ENCODE measurements at regions not wholly inside any gene's neighbourhood (a gene's known extent, or its start where the extent isn't known, plus 50 kb on each side); places are given as distances from the start of the nearest gene placed in this dataset.

DNA sequence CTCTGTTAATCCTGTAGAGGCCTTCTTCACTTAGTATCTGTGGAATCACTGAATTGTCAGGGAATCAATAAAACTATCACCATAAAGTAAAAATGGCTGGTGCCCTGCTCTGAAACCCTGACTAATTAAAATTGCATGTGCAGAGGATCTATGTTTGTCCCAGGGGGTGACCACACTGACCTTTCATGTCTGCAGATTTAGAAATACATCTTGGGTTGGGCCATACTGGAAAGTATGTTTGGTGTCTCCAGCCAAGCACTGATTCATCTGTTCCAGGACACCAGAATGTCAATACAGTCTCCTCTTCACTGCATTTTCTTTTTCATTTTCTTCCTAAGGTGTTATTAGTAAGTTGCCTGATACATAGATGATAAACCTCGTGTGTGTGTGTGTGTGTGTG, 490.9 kb upstream of the INTU start:
- H3K27me3 ChIP-seq (replicated peaks in 1 of 4; ENCODE audit: control extremely low read depth in 1 of 4, control insufficient read depth in 3 of 4, insufficient read depth in 4 of 4, low read length in 3 of 4): no peaks in the 10 kb centered on the region
- intact Hi-C loops (cut with micrococcal nuclease): no loop called here
- no peak overlapping the region for H2AFZ ChIP-seq (ENCODE audit: insufficient read depth, low read depth, low read length, poor library complexity, severe bottlenecking)
- no peak for TF ChIP-seq CTCF (IDR thresholded peaks at IDR 0.05)
- no peak for TF ChIP-seq EZH2 (IDR thresholded peaks at IDR 0.05; ENCODE audit: borderline replicate concordance, insufficient read depth, low read depth, low read length, poor library complexity, severe bottlenecking)
- ATAC-seq (ENCODE audit: low read depth) (no peak), DNase-seq (no peak)
- Mint-ChIP-seq H3K27ac (no peak overlapping the region), H3K4me1 (no peaks in the 10 kb centered on the region), H3K27me3 (no peaks in the 10 kb centered on the region), H3K4me3 (no peak overlapping the region), H3K9me3 (ENCODE audit: insufficient read depth) (peaks cover 2% of the 10 kb centered on the region)
- CTCF ChIA-PET: no interaction called here
- no peaks in the 10 kb centered on the region for H3K79me2 ChIP-seq (ENCODE audit: control insufficient read depth, insufficient read depth, low read length)
- no peaks in the 10 kb centered on the region for H3K36me3 ChIP-seq (replicated peaks in 1 of 2; ENCODE audit: control extremely low read depth in 1 of 2, control insufficient read depth in 1 of 2, extremely low read depth in 1 of 2, insufficient read depth in 2 of 2, low read length in 1 of 2)
- no peak overlapping the region for H3K4me2 ChIP-seq (replicated peaks; ENCODE audit: low read depth, low read length, poor library complexity, severe bottlenecking)
- no peak overlapping the region for H3K9ac ChIP-seq (ENCODE audit: low read length)
- no peak overlapping the region for H3K27ac ChIP-seq (ENCODE audit: low read length in 2 of 2)
- H3K9me3 ChIP-seq (ENCODE audit: control extremely low read depth in 1 of 3, control insufficient read depth in 2 of 3, insufficient read depth in 1 of 3, low read length in 2 of 3): peaks cover 0 to 4% (median 0%) of the 10 kb centered on the region in 3 donors
- POLR2A ChIA-PET: no interaction called here
- WGBS (ENCODE audit: insufficient coverage): no CpG with 5 or more reads among the region's 1 CpG
- no peak overlapping the region for H3K4me3 ChIP-seq (ENCODE audit: control extremely low read depth in 1 of 5, extremely low read depth in 1 of 5, insufficient read depth in 1 of 5, low read depth in 2 of 5, low read length in 4 of 5)
- no peaks in the 10 kb centered on the region for H3K4me1 ChIP-seq (ENCODE audit: control insufficient read depth in 2 of 2, insufficient read depth in 2 of 2, low read length in 2 of 2)
- H4K20me1 ChIP-seq (ENCODE audit: control insufficient read depth, insufficient read depth, low read length, poor library complexity, severe bottlenecking): no peaks in the 10 kb centered on the region

DNA sequence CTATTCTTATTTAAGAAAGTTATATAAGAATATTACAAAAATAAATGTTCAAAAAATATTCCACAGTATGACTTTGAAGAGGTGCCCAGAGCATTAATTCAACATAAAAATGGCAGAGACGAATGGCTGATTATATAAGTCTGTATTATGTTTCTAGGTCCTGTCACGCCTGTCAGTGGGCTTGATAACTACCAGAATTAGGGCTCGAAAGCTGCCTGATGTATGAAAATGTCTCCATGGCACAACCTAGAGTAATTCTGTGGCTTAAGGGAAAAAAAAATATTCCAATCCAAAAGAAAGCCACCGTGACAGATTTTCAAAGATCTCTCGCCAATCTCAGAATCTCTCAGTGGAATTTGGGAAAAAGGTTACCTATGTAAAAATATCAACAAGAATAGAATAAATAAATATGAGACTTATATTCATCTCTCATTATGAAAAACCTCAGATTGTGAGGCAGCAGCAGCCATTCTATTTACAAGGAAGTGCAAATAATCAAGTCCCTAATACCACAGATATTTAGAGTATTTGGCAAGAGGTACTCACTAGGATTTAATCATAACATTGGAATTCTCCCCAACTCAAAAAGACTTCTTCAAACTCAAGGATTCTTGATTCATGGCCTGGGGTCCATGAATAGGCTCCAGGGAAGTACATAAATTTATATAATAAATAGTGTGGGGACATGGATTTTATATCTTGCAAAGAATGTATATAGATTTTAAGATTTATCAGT, 489.1 kb upstream of the INTU start:
- Histone ChIP-seq H3K4me1 (ENCODE audit: control insufficient read depth in 2 of 2, insufficient read depth in 2 of 2, low read length in 2 of 2) (no peaks in the 10 kb centered on the region), H3K27me3 (replicated peaks in 1 of 4; ENCODE audit: control extremely low read depth in 1 of 4, control insufficient read depth in 3 of 4, insufficient read depth in 4 of 4, low read length in 3 of 4) (no peaks in the 10 kb centered on the region), H4K20me1 (ENCODE audit: control insufficient read depth, insufficient read depth, low read length, poor library complexity, severe bottlenecking) (no peaks in the 10 kb centered on the region), H3K4me3 (ENCODE audit: control extremely low read depth in 1 of 5, extremely low read depth in 1 of 5, insufficient read depth in 1 of 5, low read depth in 2 of 5, low read length in 4 of 5) (no peak overlapping the region), H3K79me2 (ENCODE audit: control insufficient read depth, insufficient read depth, low read length) (no peaks in the 10 kb centered on the region), H2AFZ (ENCODE audit: insufficient read depth, low read depth, low read length, poor library complexity, severe bottlenecking) (no peak overlapping the region), H3K9me3 (ENCODE audit: control extremely low read depth in 1 of 3, control insufficient read depth in 2 of 3, insufficient read depth in 1 of 3, low read length in 2 of 3) (peaks cover 0 to 4% (median 0%) of the 10 kb centered on the region in 3 donors), H3K9ac (ENCODE audit: low read length) (no peak overlapping the region), H3K27ac (ENCODE audit: low read length in 2 of 2) (no peak overlapping the region), H3K36me3 (replicated peaks in 1 of 2; ENCODE audit: control extremely low read depth in 1 of 2, control insufficient read depth in 1 of 2, extremely low read depth in 1 of 2, insufficient read depth in 2 of 2, low read length in 1 of 2) (no peaks in the 10 kb centered on the region), H3K4me2 (replicated peaks; ENCODE audit: low read depth, low read length, poor library complexity, severe bottlenecking) (no peak overlapping the region)
- no peak for DNase-seq
- no peaks in the 10 kb centered on the region for H3K27me3 Mint-ChIP-seq
- CTCF ChIA-PET: no interaction called here
- H3K9me3 Mint-ChIP-seq (ENCODE audit: insufficient read depth): peaks cover 2% of the 10 kb centered on the region
- H3K4me3 Mint-ChIP-seq: no peak overlapping the region
- no peak for ATAC-seq (ENCODE audit: low read depth)
- no peaks in the 10 kb centered on the region for H3K4me1 Mint-ChIP-seq
- H3K27ac Mint-ChIP-seq: no peak overlapping the region
- POLR2A ChIA-PET: no interaction called here
- WGBS (ENCODE audit: insufficient coverage): 80% methylated on average over 1 of the region's 5 CpGs
- intact Hi-C loops (cut with micrococcal nuclease): no loop called here
- no peak for TF ChIP-seq EZH2 (IDR thresholded peaks at IDR 0.05; ENCODE audit: borderline replicate concordance, insufficient read depth, low read depth, low read length, poor library complexity, severe bottlenecking)
- no peak for TF ChIP-seq CTCF (IDR thresholded peaks at IDR 0.05)

Data from B cell (primary cell).